SK-N-SH treated with all-trans-retinoic acid at 6 μM for 48 hours (cell line): ENCODE measurements at regions not wholly inside any gene's neighbourhood (a gene's known extent, or its start where the extent isn't known, plus 50 kb on each side); places are given as distances from the start of the nearest gene placed in this dataset.

Source experiments
- ARNTL ChIP-seq: fragments of 450-650 bp; formaldehyde crosslinking; IDR thresholded peaks from 2 replicates; pipeline ENCODE4 v1.5.0; 2020; ENCODE audit warnings: low read depth, mild to moderate bottlenecking, moderate library complexity, borderline replicate concordance
- ZNF70 ChIP-seq: fragments of 450-650 bp; formaldehyde crosslinking; IDR thresholded peaks from 2 replicates; pipeline ENCODE4 v1.5.0; 2020; ENCODE audit warnings: mild to moderate bottlenecking, moderate library complexity
- ZNF8 ChIP-seq: fragments of 450-650 bp; formaldehyde crosslinking; IDR thresholded peaks from 2 replicates; pipeline ENCODE4 v1.5.0; 2020; ENCODE audit warnings: mild to moderate bottlenecking, moderate library complexity
- TF ChIP-seq, protein P1 (sequence below): fragments of 250-450 bp; sonication (Bioruptor Pico); IDR thresholded peaks from 2 replicates; pipeline ENCODE4 v1.8.0; 2020; ENCODE audit warnings: mild to moderate bottlenecking, moderate library complexity, borderline replicate concordance

DNA sequence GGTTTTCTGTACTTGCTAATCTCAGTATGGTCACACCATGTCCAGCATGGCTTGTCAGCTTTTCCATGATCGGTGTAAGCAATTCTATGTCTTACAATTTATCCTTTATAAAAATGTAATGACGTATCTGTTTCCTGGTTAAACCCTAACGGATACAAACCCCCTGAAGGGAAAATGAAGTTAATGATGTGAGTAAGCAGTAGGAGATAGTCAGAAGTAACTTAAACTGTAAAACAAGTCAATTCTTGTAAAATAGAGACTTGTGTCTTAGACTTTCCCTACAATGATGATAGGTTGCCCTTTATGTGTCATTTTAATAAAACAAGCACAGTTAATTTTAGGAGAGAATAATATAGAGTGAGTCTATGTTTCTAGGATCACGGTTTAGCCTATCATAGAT, 1365.9 kb upstream of the SLC39A10 start:
- TF ChIP-seq ARNTL (CRISPR knock-in tag) (no peak), ZNF70 (CRISPR knock-in tag) (no peak), ZNF8 (no peak)
- TF ChIP-seq, protein P1, sequence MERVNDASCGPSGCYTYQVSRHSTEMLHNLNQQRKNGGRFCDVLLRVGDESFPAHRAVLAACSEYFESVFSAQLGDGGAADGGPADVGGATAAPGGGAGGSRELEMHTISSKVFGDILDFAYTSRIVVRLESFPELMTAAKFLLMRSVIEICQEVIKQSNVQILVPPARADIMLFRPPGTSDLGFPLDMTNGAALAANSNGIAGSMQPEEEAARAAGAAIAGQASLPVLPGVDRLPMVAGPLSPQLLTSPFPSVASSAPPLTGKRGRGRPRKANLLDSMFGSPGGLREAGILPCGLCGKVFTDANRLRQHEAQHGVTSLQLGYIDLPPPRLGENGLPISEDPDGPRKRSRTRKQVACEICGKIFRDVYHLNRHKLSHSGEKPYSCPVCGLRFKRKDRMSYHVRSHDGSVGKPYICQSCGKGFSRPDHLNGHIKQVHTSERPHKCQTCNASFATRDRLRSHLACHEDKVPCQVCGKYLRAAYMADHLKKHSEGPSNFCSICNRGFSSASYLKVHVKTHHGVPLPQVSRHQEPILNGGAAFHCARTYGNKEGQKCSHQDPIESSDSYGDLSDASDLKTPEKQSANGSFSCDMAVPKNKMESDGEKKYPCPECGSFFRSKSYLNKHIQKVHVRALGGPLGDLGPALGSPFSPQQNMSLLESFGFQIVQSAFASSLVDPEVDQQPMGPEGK (CRISPR knock-in tag): no peak
